Astrocyte of the hippocampus (primary cell): ENCODE measurements at regions not wholly inside any gene's neighbourhood (a gene's known extent, or its start where the extent isn't known, plus 50 kb on each side); places are given as distances from the start of the nearest gene placed in this dataset.
A peak's percentile ranks its signal among the peaks of the same experiment; 100 is the strongest.

Experiments
- DNase-seq: peaks from one replicate; pipeline ENCODE4 v3.0.0; 2011; ENCODE audit warnings: low read depth, low spot score

- no peak for DNase-seq
Measured at GRCh38 chr7:138254444-138254843, 178.2 kb downstream of the AKR1D1 start.

- DNase-seq = no peak
Measured at GRCh38 chr7:138257459-138258196, 181.4 kb downstream of the AKR1D1 start.

DNA sequence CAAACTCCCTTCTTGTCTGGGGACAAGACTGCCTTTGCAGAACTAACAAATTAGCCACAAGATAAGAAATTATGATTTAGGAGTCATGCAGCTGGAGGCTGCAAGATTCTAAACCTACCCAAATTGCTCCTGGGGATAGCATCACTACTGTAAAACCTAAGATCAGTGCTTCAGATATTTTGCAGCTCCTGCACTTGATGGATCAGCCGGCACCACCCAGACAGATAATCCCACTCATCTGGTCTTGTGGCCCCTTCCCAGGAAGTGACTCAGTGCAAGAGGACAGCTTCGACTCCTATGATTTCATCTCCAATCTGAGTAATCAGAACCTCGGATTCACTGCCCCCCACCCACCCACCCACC, 181.9 kb downstream of the AKR1D1 start:
- no peak for DNase-seq

- DNase-seq = no peak
Measured at GRCh38 chr7:138259675-138260074, 183.4 kb downstream of the AKR1D1 start.

DNA sequence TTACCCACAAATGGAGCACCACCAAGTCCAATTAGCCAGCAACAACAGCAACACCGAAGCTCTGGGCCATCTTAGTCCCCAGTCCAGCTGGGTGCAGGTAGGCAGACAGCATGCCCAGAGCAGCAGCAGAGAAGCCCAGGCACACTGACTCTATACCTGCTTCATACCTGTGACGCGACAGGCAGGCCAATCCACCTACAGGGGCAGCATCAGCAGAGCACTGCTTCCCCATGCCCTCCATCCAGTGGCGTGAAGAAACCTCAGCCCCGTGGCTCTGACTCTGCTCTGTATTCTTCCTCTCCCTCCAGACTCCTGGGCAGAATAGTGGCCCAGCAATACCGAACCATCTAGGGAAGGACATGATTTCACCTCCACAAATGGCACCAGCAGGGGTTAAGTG, 191.7 kb downstream of the AKR1D1 start:
- no peak for DNase-seq

- no peak for DNase-seq
Measured at GRCh38 chr7:138276891-138277290, 183.2 kb upstream of the TRIM24 start.

GRCh38 chr7:138278601-138279000, 181.5 kb upstream of the TRIM24 start:
- DNase-seq = peak; percentile 26

- peak; percentile 11 for DNase-seq
Measured at GRCh38 chr7:138282997-138283396, 177.1 kb upstream of the TRIM24 start.

DNA sequence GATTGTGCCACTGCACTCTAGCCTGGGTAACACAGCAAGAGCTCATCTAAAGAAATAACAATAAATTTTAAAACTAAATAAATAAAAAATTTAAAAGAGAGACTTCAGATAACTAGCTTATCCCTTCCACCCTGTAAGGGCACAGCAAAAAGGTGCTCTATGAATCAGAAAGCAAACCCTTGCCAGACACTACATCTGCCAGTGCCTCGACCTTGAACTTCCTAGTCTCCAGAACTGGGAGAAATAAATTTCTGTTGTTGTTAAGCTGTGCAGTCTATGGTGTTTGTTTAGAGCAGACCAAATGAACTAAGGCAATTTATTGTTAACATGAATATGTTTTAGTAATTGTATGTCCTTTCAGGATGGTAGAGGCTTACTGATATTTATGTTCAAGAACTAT, 174.9 kb upstream of the TRIM24 start:
- DNase-seq = no peak

GRCh38 chr7:138286846-138287245, 173.2 kb upstream of the TRIM24 start:
- DNase-seq = no peak

DNA sequence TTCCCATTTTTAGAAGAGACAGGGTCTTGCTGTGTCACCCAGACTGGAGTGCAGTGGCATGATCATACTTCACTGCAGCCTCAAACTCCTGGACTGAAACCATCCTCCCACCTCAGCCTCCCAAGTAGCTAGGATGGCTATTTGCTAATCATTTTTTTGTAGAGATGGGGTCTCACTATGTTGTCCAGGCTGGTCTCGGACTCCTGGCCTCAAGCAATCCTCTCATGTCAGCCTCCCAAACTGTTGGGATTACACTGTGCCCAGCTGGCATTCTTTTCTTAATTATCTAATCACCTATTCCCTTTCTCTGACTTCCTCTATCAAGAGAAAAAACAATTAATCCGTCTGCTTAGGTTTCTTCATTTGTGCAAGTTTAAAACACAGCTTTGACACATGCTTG, 172.5 kb upstream of the TRIM24 start:
- no peak for DNase-seq

GRCh38 chr7:138289082-138289481, 171.0 kb upstream of the TRIM24 start:
- DNase-seq = no peak

- DNase-seq = no peak
Measured at GRCh38 chr7:138289864-138290263, 170.2 kb upstream of the TRIM24 start.

DNA sequence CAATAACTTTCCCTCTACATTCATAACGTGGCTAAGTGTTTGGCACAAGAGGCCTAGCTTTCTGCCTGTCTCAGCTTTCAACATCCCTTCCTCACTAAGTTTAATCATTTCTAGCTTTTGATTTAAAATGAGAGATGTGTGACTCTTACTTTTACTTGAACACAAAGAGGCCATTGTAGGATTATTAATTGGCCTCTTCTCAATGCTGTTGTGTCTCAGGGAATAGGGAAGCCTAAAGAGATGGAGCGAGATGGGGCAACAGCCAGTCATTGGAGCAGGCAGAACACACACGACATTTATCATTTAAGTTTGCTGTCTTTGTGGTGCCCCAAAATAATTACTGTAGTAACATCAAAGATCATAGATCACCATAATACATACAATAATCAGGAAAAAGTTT, 167.1 kb upstream of the TRIM24 start:
- no peak for DNase-seq

DNA sequence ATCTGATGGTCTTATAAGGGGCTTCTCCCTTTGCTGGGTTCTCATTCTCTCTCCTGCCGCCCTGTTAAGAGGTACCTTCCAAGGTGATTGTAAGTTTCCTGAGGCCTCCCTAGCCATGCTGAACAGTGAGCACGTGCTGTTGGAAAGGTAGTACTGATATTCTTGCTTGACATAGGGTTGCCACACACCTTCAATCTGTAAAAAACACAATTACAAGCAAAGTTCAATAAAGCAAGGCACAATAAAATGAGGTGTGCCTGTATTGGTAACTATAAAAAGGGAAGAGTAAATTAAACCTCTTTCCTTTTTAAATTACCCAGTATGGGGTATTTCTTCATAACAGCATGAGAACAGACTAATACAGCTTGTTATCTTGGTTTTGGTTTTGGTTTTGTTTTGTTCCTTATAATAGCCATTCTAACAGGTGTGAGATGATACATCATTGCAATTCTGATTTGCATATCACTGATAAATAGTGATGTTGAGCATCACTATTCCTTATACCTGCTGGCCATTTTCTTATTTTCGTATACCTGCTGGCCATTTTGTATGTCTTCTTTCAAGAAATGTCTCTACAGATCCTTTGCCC, 164.9 kb upstream of the TRIM24 start:
- no peak for DNase-seq

DNA sequence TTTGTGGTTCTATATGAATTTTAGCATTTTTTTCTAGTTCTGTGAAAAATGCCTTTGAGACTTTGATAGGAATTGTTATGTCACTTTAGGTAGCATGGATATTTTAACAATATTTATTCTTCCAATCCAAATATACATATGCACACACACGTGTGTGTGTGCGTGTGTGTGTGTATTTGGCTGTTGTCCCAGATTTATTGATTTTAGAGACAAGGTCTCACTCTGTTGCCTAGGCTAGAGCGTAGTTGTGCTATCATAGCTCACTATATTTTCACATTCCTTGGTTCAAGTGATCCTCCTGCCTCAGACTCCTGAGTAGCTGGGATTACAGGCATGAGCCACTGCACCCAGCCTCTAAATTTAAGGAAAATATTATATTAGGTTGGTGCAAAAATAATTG, 162.5 kb upstream of the TRIM24 start:
- DNase-seq = no peak

GRCh38 chr7:138299066-138299465, 161.0 kb upstream of the TRIM24 start:
- DNase-seq = no peak

DNA sequence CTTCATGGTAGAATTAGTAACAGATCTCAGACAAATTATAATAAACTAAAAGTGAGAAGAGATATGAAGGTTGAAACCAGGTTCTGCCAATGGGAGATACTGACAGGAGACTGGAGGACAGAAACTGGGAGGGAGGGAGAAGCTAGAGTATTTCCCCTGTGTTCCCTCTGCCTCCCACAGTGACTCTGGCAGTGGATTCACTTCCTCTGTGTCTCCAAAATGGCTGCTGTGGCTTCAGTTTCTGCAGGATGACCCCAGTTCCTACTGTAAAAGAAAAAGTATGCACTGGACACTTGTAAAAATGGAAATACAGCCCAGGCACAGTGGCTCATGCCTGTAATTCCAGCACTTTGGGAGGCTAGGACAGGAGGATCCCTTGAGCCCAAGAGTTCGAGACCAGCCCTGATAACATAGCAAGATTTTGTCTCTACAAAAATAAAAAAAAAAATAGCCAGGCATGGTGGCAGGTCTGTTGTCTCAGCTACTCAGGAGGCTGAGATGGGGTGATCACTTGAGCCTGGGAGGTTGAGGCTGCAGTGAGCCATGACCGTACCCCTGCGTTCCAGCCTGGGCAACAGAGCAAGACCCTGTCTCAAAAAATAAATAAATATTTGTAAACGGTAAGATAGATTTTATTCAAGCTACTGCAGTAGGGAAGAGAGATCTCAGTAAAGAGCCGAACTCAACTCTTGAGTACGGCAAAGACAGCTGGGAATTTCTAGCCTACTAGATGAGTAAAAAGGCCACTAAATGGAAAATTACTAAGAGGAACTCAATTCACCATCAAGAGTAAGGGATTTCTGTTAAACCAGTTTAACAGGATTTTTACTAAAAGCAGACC, 156.6 kb upstream of the TRIM24 start:
- no peak for DNase-seq

DNA sequence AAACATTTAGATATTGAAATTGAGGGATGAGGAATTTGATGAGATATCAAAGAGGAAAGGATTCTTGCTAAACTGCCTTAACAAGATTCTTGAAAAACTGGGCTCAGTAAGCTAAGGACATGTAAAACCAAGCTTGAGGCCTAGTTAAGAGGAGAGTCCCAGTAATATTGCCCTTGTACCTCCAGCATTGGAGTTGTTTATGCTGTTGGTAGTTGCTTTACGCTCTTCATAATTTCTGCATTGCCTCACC, 156.1 kb upstream of the TRIM24 start:
- no peak for DNase-seq

GRCh38 chr7:138307633-138308032, 152.4 kb upstream of the TRIM24 start:
- no peak for DNase-seq

DNA sequence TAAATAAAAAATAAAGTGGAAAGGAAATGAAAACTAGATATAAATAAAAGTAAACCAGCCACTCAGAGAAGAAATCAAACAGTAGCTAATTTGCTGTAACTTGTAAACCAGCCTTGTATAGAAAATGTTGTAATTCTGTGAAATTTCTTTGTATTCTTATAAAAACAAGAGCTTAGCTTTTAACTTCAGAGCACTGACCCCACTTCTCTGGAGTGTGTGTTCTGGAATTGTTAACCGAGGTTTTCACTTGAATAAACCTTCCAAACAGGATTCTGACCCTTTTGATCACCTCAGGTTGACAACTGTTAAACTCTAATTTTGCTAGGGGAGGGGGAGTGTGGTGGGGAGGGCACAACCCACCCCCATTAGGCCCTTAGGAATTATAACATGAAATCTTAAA, 151.9 kb upstream of the TRIM24 start:
- no peak for DNase-seq

GRCh38 chr7:138309186-138309585, 150.9 kb upstream of the TRIM24 start:
- DNase-seq = no peak

GRCh38 chr7:138313829-138314178, 146.3 kb upstream of the TRIM24 start:
- no peak for DNase-seq
